HepG2 (cell line): ENCODE measurements at regions not wholly inside any gene's neighbourhood (a gene's known extent, or its start where the extent isn't known, plus 50 kb on each side); places are given as distances from the start of the nearest gene placed in this dataset.

Experiments
- BRCA1 ChIP-seq: sonication (generic); formaldehyde crosslinking; IDR thresholded peaks from 2 replicates; pipeline ENCODE4 v1.4.0; 2020; ENCODE audit warnings: missing genetic modification reagents
- CBFB ChIP-seq: sonication (generic); formaldehyde crosslinking; IDR thresholded peaks from 2 replicates; pipeline ENCODE4 v1.4.0; 2020; ENCODE audit warnings: missing genetic modification reagents
- EZH2 ChIP-seq: conservative IDR thresholded peaks from 2 replicates; pipeline ENCODE4 v1.6.1; 2012; ENCODE audit warnings: mild to moderate bottlenecking, low read depth, low read length, moderate library complexity
- HDAC6 ChIP-seq: fragments of 200-600 bp; sonication (generic); IDR thresholded peaks from 2 replicates; pipeline ENCODE4 v1.7.0; 2017; ENCODE audit warnings: mild to moderate bottlenecking, antibody characterized with exemption, low read length, low read depth
- ZBTB21 ChIP-seq: sonication (generic); formaldehyde crosslinking; IDR thresholded peaks from 2 replicates; pipeline ENCODE4 v1.4.0; 2020; ENCODE audit warnings: missing genetic modification reagents
- ZNF382 ChIP-seq: sonication (generic); formaldehyde crosslinking; IDR thresholded peaks from 2 replicates; pipeline ENCODE4 v1.5.0; 2020; ENCODE audit warnings: missing genetic modification reagents, mild to moderate bottlenecking, borderline replicate concordance
- ZNF766 ChIP-seq: sonication (generic); formaldehyde crosslinking; IDR thresholded peaks from 2 replicates; pipeline ENCODE4 v1.5.0; 2020; ENCODE audit warnings: missing genetic modification reagents, borderline replicate concordance
- ZSCAN20 ChIP-seq: sonication (generic); formaldehyde crosslinking; IDR thresholded peaks from 2 replicates; pipeline ENCODE4 v1.4.0; 2020; ENCODE audit warnings: missing genetic modification reagents, mild to moderate bottlenecking, borderline replicate concordance
- TF ChIP-seq, protein P1 (sequence below): sonication (generic); formaldehyde crosslinking; IDR thresholded peaks from 2 replicates; pipeline ENCODE4 v1.4.0; 2020; ENCODE audit warnings: missing genetic modification reagents
- TF ChIP-seq, protein P2 (sequence below): sonication (generic); formaldehyde crosslinking; IDR thresholded peaks from 2 replicates; pipeline ENCODE4 v1.9.0; 2022; ENCODE audit warnings: missing genetic modification reagents, mild to moderate bottlenecking, borderline replicate concordance
- TF ChIP-seq, protein P3 (sequence below): sonication (generic); formaldehyde crosslinking; IDR thresholded peaks from 2 replicates; pipeline ENCODE4 v1.5.1; 2020; ENCODE audit warnings: missing genetic modification reagents, mild to moderate bottlenecking, borderline replicate concordance
- TF ChIP-seq, protein P4 (sequence below): IDR thresholded peaks from 2 replicates; pipeline ENCODE4 v1.6.1; 2012; ENCODE audit warnings: inconsistent platforms

DNA sequence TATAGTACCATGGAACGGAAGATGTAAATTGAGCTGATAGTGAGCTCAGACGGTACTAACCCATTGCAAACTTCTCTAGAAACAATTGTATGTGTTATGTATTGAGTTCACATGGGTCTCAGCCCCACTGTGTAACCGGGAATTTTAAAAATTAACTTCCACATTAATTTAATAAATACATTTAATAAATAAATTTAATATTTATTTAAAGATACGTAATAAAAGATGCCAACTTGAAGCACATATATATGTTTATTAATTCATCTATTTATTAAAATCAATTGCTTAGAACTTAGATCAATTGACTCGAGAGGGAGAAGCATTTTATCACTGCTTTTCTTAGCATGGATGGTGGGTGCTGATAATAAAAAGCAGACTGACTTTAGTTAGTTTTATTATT is 170.1 kb upstream of the NPVF start:
- no peak for TF ChIP-seq EZH2
- no peak for TF ChIP-seq ZNF766 (CRISPR knock-in tag)
- TF ChIP-seq CBFB = no peak
- no peak for TF ChIP-seq HDAC6
- no peak for TF ChIP-seq ZNF382 (CRISPR knock-in tag)
- TF ChIP-seq, protein P1, sequence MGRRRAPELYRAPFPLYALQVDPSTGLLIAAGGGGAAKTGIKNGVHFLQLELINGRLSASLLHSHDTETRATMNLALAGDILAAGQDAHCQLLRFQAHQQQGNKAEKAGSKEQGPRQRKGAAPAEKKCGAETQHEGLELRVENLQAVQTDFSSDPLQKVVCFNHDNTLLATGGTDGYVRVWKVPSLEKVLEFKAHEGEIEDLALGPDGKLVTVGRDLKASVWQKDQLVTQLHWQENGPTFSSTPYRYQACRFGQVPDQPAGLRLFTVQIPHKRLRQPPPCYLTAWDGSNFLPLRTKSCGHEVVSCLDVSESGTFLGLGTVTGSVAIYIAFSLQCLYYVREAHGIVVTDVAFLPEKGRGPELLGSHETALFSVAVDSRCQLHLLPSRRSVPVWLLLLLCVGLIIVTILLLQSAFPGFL (CRISPR knock-in tag) = no peak
- no peak for TF ChIP-seq ZSCAN20 (CRISPR knock-in tag)
- TF ChIP-seq, protein P2, sequence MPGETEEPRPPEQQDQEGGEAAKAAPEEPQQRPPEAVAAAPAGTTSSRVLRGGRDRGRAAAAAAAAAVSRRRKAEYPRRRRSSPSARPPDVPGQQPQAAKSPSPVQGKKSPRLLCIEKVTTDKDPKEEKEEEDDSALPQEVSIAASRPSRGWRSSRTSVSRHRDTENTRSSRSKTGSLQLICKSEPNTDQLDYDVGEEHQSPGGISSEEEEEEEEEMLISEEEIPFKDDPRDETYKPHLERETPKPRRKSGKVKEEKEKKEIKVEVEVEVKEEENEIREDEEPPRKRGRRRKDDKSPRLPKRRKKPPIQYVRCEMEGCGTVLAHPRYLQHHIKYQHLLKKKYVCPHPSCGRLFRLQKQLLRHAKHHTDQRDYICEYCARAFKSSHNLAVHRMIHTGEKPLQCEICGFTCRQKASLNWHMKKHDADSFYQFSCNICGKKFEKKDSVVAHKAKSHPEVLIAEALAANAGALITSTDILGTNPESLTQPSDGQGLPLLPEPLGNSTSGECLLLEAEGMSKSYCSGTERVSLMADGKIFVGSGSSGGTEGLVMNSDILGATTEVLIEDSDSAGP (CRISPR knock-in tag) = no peak
- TF ChIP-seq, protein P3, sequence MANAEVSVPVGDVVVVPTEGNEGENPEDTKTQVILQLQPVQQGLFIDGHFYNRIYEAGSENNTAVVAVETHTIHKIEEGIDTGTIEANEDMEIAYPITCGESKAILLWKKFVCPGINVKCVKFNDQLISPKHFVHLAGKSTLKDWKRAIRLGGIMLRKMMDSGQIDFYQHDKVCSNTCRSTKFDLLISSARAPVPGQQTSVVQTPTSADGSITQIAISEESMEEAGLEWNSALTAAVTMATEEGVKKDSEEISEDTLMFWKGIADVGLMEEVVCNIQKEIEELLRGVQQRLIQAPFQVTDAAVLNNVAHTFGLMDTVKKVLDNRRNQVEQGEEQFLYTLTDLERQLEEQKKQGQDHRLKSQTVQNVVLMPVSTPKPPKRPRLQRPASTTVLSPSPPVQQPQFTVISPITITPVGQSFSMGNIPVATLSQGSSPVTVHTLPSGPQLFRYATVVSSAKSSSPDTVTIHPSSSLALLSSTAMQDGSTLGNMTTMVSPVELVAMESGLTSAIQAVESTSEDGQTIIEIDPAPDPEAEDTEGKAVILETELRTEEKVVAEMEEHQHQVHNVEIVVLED = no peak
- TF ChIP-seq BRCA1 (CRISPR knock-in tag) = no peak
- no peak for TF ChIP-seq ZBTB21 (CRISPR knock-in tag)
- TF ChIP-seq, protein P4, sequence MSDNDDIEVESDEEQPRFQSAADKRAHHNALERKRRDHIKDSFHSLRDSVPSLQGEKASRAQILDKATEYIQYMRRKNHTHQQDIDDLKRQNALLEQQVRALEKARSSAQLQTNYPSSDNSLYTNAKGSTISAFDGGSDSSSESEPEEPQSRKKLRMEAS = no peak
